ENCODE measurements at regions not wholly inside any gene's neighbourhood (a gene's known extent, or its start where the extent isn't known, plus 50 kb on each side); places are given as distances from the start of the nearest gene placed in this dataset.

GRCh38 chr4:57448452-57448851, 338.3 kb upstream of the IGFBP7 start:
- no peak for DNase-seq

- DNase-seq = no peak
Observed at GRCh38 chr4:57446266-57446665, 336.1 kb upstream of the IGFBP7 start.

DNA sequence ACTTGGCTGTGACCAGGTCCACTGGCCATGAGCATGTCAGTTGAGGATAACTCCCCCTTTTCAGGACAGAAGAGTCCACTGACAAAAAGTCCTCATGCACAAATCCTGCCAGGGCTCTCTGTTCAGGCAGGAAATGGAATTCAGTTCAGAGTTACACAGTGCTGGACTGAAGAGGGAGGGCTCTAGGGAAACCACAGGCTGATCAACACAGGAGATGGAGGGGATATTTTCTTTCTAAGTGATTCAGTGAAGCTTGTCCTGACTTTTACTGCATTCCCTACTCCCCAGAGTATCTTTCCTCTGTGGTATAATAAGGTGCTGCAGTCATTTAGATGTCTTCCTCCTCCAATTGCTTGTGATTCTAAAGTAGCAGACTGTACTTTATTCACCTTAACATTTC, 335.5 kb upstream of the IGFBP7 start:
- no peak for DNase-seq

DNA sequence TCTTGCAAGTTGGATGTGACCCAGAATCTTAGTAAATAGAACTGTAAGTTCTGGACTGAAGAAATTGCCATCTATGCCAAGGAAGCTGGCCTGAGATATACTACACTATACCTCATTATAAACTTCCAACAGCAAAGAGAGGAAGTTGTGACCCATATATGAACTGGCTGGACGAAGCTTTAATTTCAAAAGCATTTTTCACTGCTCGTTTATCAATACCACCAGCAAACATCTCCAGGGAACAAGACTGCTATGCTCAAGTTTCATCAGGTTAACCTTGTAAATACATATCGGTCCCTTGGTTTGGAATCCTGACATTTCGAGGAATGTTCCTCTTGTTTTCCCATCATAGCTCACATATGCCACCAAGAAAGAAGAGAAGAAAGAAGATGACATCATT, 334.5 kb upstream of the IGFBP7 start:
- DNase-seq = no peak

- DNase-seq = no peak
Observed at GRCh38 chr4:57443787-57444186, 333.6 kb upstream of the IGFBP7 start.

- DNase-seq = no peak
Observed at GRCh38 chr4:57443308-57443707, 333.1 kb upstream of the IGFBP7 start.

- DNase-seq = no peak
Observed at GRCh38 chr4:57442831-57443291, 332.7 kb upstream of the IGFBP7 start.

GRCh38 chr4:57442241-57442640, 332.1 kb upstream of the IGFBP7 start:
- DNase-seq = no peak

- DNase-seq = no peak
Observed at GRCh38 chr4:57437649-57438048, 327.5 kb upstream of the IGFBP7 start.

- no peak for DNase-seq
Observed at GRCh38 chr4:57435300-57435699, 325.1 kb upstream of the IGFBP7 start.

- no peak for DNase-seq
Observed at GRCh38 chr4:57430726-57431125, 320.5 kb upstream of the IGFBP7 start.

GRCh38 chr4:57426779-57427395, 316.7 kb upstream of the IGFBP7 start:
- peak; percentile 1 for DNase-seq

GRCh38 chr4:57425610-57426009, 315.4 kb upstream of the IGFBP7 start:
- DNase-seq = no peak

DNA sequence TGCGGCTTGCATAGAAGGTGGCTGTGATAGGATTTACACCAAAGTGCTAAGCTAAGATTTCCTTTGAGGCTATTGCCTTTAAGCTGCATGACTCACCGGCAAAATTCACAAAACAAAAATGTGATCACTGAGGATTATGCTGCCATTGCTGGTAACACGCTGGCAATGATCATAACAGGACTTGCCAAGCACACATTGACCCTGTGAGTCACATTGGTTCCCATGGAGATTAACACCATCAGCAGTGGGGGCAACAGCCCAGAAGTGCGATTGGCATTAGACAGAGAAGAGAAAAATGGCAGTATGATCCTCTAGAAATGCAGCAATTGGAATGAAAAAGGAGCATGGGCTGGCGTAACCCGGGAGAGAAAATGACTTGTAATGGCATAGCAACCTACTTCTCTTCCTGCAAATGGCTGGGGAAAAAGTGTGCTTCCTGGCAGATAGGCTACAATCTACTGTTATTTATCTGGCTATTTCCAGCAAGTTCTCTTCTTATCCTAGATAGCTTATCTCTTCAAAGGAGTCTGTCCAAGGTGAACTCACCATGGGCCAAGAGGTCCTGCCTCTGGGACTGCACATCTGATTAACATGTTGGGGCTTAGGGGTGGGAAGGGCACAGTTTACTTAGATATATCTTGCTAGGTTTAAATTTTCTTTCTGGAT, 314.2 kb upstream of the IGFBP7 start:
- DNase-seq = no peak

GRCh38 chr4:57418133-57418532, 307.9 kb upstream of the IGFBP7 start:
- no peak for DNase-seq

DNA sequence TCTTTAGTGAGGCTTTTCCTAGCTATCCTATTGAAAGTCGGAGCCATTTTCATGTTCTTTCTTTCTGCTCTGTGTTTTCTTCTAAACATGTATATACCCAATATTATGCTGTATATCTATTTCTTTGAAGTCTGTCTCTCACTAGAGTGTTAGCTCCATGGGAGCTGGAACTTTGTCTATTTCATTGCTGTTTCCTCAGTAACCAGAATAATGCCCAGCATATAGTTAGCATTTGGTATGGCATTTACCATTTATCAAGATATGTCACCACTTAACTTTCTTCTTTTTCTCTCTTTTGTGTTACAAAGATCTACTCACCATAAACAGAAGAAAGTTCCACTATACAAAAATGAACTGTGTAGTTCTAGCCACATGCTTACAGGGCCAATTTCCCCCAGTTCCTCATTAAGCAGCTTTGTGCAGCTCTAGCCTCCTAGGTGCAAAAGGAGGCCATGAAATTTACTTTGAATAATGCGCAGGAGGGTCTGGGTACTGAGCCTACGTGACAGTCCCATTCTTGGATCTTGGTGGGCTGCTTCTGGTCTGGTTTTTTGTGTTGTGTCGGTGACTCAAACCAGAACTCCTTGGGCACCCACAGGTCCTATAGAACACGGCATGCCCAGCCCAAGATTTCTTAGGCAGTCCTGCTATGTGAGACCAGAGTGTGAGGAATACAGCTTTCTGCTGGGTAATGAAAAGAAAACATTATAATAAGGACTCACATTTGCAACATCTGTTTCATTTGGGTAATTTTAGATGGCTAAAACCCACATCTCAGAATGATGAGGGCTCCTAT, 302.3 kb upstream of the IGFBP7 start:
- no peak for DNase-seq

- no peak for DNase-seq
Observed at GRCh38 chr4:57410331-57411052, 300.3 kb upstream of the IGFBP7 start.

- DNase-seq = no peak
Observed at GRCh38 chr4:57405359-57405758, 295.2 kb upstream of the IGFBP7 start.

DNA sequence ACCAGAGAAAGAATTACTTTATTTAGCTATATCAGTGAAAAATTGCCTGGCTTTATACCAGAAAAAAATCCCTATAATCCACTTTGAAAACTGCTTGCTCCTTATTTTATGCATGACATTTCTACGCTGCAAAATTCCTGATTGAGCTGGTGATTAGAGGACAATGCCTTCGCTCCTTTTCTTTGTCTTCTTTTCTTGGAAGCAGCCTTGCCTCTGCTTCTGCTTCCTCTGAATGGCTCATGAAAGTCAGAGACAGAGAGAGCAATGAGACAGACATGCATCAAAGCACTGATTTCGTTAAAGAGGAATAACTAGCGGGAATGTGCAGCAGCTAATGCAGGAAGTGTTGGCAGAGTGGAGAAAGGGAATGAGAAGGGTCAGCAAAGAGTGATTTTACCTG, 294.3 kb upstream of the IGFBP7 start:
- DNase-seq = no peak

DNA sequence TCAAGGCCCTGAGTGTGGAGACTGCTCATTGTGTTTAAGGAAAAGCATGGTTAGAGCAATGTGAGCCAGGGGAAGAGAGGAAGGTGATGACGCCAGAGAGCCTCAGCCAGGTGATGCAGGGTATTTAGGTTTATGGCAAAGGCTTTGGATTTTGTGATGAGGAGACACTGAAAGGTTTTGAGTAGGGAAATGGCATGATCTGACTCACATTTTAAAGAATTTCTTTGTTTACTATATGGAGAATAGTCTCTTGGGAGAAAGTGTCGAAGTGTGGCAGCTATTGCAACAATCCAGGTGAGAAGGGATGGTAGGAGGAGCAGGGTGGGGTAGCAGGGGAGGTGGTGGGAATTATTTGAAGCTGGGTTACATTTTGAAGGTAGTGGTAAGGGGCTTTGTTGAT, 293.4 kb upstream of the IGFBP7 start:
- DNase-seq = no peak

DNA sequence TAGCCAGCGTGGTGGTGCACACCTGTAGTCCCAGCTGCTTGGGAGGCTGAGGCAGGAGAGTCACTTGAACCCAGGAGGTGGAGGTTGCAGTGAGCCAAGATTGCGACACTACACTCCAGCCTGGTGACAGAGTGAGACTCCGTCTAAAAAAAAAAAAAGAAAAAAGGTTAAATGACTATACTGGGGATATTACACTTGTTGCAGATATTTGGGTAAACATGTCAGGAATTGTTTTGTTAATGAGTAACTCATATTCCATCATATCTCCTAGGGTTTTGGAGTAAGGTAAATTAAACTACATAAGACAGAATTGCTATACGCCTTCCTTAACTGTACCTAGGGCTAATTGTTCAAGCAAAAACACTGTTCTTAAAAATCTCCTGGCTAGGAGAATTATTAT, 291.4 kb upstream of the IGFBP7 start:
- DNase-seq = no peak

- DNase-seq = no peak
Observed at GRCh38 chr4:57378766-57379165, 268.6 kb upstream of the IGFBP7 start.

DNA sequence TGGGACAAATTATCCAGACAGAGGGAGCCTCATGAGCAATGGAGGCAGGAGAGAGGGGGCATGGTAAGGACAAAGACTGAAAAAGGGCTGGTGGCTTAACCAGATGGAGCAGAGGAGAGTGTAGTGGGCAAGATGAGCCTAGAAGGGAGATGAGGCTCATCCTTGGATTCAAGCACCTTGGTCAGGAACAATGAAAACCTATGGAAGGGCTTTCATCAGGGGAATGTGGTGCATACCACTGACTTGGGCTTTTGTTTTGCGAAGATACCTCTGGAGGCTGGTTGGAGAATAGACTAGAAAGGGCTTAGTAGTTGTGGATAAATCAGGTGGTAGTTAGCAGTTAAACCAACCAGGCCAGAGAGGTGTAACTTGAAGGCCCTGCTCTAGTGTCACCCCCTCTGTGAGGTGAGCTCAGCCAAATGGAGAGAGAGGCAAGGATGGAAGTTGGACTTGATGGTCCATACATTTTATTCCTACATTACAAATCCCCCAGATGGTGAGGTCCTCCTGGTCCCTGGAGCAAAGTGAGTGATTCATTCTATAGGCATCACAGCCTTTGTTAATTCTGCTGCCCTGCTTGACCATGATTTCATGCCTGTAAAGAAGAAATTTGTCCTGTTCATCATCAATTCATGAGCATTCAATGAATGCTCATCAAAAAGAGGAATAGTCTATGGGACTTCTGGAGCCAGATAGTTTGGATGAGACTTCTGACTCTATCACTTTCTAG, 264.8 kb upstream of the IGFBP7 start:
- no peak for DNase-seq

Measured in activated CD4-positive, alpha-beta T cell treated with anti-CD3 and anti-CD28 coated beads, Interleukin-2, amount 50 U/mL, for 1 hour (primary cell).